ENCODE measurements at regions not wholly inside any gene's neighbourhood (a gene's known extent, or its start where the extent isn't known, plus 50 kb on each side); places are given as distances from the start of the nearest gene placed in this dataset.

GRCh38 chr2:175536059-175536458 lies 354.5 kb upstream of the ATP5MC3 start:
- 68 to 74% methylated on average over 1 of the region's 1 CpG for WGBS, 2 donors
- Histone ChIP-seq H3K9me3 (no peaks in the 10 kb centered on the region), H3K27me3 (no peaks in the 10 kb centered on the region), H3K36me3 (no peaks in the 10 kb centered on the region), H3K4me1 (no peaks in the 10 kb centered on the region), H3K27ac (no peak overlapping the region), H3K4me3 (no peak overlapping the region)
- intact Hi-C loops (cut with DNase I), result no loop called here
- TF ChIP-seq EP300 (IDR thresholded peaks at IDR 0.05), result no peak
- TF ChIP-seq, protein P1, sequence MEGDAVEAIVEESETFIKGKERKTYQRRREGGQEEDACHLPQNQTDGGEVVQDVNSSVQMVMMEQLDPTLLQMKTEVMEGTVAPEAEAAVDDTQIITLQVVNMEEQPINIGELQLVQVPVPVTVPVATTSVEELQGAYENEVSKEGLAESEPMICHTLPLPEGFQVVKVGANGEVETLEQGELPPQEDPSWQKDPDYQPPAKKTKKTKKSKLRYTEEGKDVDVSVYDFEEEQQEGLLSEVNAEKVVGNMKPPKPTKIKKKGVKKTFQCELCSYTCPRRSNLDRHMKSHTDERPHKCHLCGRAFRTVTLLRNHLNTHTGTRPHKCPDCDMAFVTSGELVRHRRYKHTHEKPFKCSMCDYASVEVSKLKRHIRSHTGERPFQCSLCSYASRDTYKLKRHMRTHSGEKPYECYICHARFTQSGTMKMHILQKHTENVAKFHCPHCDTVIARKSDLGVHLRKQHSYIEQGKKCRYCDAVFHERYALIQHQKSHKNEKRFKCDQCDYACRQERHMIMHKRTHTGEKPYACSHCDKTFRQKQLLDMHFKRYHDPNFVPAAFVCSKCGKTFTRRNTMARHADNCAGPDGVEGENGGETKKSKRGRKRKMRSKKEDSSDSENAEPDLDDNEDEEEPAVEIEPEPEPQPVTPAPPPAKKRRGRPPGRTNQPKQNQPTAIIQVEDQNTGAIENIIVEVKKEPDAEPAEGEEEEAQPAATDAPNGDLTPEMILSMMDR (IDR thresholded peaks at IDR 0.05), result no peak
- no peak for TF ChIP-seq POLR2A (IDR thresholded peaks at IDR 0.05)
- TF ChIP-seq POLR2AphosphoS5 (IDR thresholded peaks at IDR 0.05), result no peak
- no peak for DNase-seq

GRCh38 chr2:175535631-175536030 lies 354.1 kb upstream of the ATP5MC3 start:
- H3K4me1 ChIP-seq, result no peaks in the 10 kb centered on the region
- intact Hi-C loops (cut with DNase I), result no loop called here
- 79 to 82% methylated on average over 4 of the region's 4 CpGs for WGBS, 2 donors

GRCh38 chr2:175525975-175526374 lies 344.5 kb upstream of the ATP5MC3 start:
- H3K36me3 ChIP-seq, result no peaks in the 10 kb centered on the region
- H3K27ac ChIP-seq, result no peak overlapping the region
- no peak overlapping the region for H3K4me3 ChIP-seq
- TF ChIP-seq EP300 (IDR thresholded peaks at IDR 0.05), result no peak
- TF ChIP-seq, protein P1 (IDR thresholded peaks at IDR 0.05), result no peak
- no peak for TF ChIP-seq POLR2A (IDR thresholded peaks at IDR 0.05)
- no peak for TF ChIP-seq POLR2AphosphoS5 (IDR thresholded peaks at IDR 0.05)
- H3K27me3 ChIP-seq, result no peaks in the 10 kb centered on the region
- peaks cover 0 to 7% (median 0%) of the 10 kb centered on the region in 4 donors for H3K4me1 ChIP-seq
- no peaks in the 10 kb centered on the region for H3K9me3 ChIP-seq
- no peak for DNase-seq
- WGBS, 2 donors, result 26 to 64% methylated on average over 1 of the region's 1 CpG
- intact Hi-C loops (cut with DNase I), result no loop called here

More at GRCh38 chr2:175535631-175536030, 354.1 kb upstream of the ATP5MC3 start:
- H3K27ac ChIP-seq, result no peak overlapping the region
- no peak overlapping the region for H3K4me3 ChIP-seq
- TF ChIP-seq POLR2A (IDR thresholded peaks at IDR 0.05) (no peak), EP300 (IDR thresholded peaks at IDR 0.05) (no peak)
- DNase-seq, result no peak
- H3K36me3 ChIP-seq, result no peaks in the 10 kb centered on the region
- no peaks in the 10 kb centered on the region for H3K9me3 ChIP-seq
- H3K27me3 ChIP-seq, result no peaks in the 10 kb centered on the region

DNA sequence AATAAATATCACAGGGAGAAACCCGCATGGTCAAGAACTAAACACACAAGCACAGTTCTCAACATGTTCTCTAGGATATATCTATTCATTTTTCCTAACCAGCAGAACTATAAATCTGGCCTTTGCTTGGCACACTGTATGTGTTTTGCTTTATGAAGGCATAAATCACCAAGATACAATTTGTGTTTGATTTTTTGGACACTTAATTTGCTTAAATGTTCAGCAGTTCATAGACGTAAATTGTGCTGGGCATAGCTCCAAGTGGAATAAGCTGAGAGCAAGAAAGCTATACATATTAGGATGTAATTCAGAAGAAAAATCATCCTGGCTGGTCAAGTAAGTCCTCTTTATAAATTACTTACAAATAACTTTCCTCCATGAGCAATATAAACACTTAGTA lies 341.5 kb upstream of the ATP5MC3 start:
- no peak for DNase-seq
- no peaks in the 10 kb centered on the region for H3K27me3 ChIP-seq
- intact Hi-C loops (cut with DNase I), result no loop called here
- TF ChIP-seq EP300 (IDR thresholded peaks at IDR 0.05), result no peak
- H3K4me1 ChIP-seq, result peaks cover 0 to 7% (median 0%) of the 10 kb centered on the region in 4 donors
- no peaks in the 10 kb centered on the region for H3K9me3 ChIP-seq
- 55 to 66% methylated on average over 2 of the region's 2 CpGs for WGBS, 2 donors
- H3K27ac ChIP-seq, result no peak overlapping the region
- no peak overlapping the region for H3K4me3 ChIP-seq
- H3K36me3 ChIP-seq, result no peaks in the 10 kb centered on the region

DNA sequence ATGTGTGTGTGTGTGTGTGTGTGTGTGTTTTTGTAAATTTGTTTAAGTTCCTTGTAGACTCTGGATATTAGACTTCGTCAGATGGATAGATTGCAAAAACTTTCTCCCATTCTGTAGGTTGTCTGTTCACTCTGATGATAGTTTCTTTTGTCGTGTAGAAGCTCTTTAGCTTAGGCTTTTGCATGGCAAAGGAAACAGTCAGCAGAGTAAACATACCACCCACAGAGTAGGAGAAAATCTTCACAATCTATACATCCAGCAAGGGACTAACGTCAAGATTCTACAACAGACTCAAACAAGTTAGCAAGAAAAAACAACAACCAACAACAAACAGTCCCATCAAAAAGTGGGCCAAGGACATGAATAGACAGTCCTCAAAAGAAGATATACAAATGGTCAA lies 336.7 kb upstream of the ATP5MC3 start:
- no peak for DNase-seq
- intact Hi-C loops (cut with DNase I), result no loop called here
- Histone ChIP-seq H3K27ac (no peak overlapping the region), H3K36me3 (no peaks in the 10 kb centered on the region), H3K4me1 (peaks cover 0 to 6% (median 0%) of the 10 kb centered on the region in 4 donors), H3K9me3 (no peaks in the 10 kb centered on the region), H3K27me3 (no peaks in the 10 kb centered on the region), H3K4me3 (no peak overlapping the region)
- WGBS, 2 donors, result 59 to 63% methylated on average over 3 of the region's 3 CpGs
- no peak for TF ChIP-seq POLR2AphosphoS5 (IDR thresholded peaks at IDR 0.05)
- no peak for TF ChIP-seq POLR2A (IDR thresholded peaks at IDR 0.05)
- TF ChIP-seq EP300 (IDR thresholded peaks at IDR 0.05), result no peak
- TF ChIP-seq, protein P1 (IDR thresholded peaks at IDR 0.05), result no peak

DNA sequence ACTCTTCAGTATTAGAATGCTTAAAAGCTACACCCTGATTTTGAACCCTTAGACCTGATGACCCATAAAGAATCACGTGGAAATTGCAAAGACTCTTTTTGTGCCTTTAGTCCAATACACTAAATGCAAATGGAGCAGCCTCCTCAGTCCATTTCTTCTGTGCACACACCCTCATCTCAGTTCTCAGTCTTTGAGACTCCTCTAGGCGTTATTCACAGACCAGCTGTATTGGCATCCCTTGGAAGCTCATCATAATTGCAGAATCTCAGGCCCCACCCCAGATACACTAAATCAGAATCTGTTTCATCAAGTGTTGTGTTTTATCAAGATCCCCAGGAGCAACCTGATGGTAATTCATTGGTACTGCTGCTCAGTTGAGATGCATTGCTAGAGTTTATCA lies 335.0 kb upstream of the ATP5MC3 start:
- no peaks in the 10 kb centered on the region for H3K36me3 ChIP-seq
- TF ChIP-seq POLR2AphosphoS5 (IDR thresholded peaks at IDR 0.05) (no peak), POLR2A (IDR thresholded peaks at IDR 0.05) (no peak)
- TF ChIP-seq, protein P1 (IDR thresholded peaks at IDR 0.05), result no peak
- H3K4me1 ChIP-seq, result no peaks in the 10 kb centered on the region
- H3K4me3 ChIP-seq, result no peak overlapping the region
- H3K27me3 ChIP-seq, result no peaks in the 10 kb centered on the region
- DNase-seq, result no peak
- intact Hi-C loops (cut with DNase I), result no loop called here
- 63 to 77% methylated on average over 2 of the region's 2 CpGs for WGBS, 2 donors
- no peak overlapping the region for H3K27ac ChIP-seq
- no peaks in the 10 kb centered on the region for H3K9me3 ChIP-seq
